Forelimb muscle (tissue), 1 donor: ENCODE measurements at regions not wholly inside any gene's neighbourhood (a gene's known extent, or its start where the extent isn't known, plus 50 kb on each side); places are given as distances from the start of the nearest gene placed in this dataset.
"Not testable (repeated sequence)": the region's sequence is repeated elsewhere in the genome, so short reads cannot be mapped to it uniquely, and the experiment has no call there.

Experiments used
- DNase-seq: peaks from one replicate; pipeline ENCODE4 v3.0.0-alpha.2; 2013; ENCODE audit warnings: low read depth

DNA sequence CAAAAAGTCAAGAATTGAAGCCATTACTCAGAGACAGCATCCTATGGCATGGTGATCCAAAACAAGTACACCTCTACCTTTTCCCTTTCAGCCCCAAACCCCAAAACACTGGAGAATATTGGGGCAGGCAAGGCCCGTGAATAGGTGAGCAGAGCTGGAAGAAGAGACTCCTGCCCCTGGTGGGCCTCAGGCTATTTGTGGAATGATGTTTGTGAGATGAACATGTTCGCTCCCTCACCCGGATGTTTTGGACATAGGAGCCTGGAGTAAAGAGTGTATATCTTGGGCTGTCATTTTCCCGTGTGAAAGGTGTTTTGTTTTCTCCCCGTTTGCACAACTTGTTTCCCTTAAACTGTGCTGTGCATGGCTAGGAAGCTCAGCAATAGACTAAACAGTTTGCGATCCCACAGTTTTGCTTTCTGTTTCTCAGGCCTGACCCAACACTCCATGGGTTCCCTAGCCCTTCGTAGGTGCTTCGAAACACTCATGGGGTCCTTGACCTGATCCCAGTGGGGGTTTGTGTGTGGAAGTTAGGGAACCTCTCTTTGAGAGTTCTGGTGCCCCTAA is 136.5 kb upstream of the TNP1 start:
- DNase-seq = no peak

DNA sequence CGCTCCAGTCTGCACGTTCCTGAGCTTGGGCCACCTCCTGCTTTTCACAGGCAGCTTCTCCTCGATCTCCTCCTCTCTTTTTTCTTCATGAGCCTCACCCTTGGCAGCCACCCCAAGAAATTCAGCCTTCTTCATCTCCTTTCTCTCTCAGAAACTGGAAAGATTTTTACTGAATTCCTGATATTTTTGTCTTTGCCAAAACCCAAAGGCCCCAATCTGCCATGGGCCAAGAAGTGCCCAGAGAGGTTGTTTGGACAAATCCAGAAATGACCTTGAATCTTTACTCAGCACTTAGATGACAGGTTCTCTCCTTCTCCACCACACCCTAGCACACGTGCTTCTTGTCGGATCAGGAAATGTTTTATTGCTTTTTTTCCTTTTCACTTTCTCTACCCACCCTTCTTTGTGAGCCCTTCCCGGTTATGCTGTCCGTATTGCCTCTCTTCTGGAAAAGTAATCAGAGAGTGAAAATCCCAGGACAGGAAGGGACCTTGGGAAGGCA is 134.5 kb upstream of the TNP1 start:
- DNase-seq = no peak

DNA sequence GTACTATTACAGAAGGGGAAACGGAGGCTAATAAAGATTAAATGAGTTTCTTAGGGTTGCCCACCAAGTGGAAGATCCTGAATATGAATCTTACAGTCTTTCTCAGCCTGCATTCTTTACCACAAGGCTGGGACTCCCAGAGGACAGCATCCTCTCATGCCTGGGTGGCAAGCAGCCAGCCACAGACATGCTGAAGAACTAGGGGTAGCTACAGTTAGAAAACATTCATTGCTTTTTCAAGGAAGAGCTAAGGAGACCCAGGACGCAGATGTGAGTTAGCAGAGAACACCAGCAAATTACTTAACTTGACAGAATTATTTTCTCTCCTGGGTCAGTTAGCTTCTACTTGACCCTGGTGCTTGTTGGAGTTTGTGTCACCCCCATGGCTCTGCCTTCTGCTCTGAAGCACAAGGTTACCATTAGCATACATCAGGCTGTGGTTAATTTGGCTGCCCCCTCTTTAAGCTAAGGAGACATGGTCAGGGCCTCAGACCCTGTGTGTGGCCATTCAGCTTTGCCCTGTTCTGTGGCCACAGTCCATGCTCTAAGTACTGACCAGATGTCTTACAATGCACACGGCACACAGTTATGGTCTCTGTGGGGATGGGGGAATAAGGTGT is 132.3 kb upstream of the TNP1 start:
- DNase-seq = no peak

DNA sequence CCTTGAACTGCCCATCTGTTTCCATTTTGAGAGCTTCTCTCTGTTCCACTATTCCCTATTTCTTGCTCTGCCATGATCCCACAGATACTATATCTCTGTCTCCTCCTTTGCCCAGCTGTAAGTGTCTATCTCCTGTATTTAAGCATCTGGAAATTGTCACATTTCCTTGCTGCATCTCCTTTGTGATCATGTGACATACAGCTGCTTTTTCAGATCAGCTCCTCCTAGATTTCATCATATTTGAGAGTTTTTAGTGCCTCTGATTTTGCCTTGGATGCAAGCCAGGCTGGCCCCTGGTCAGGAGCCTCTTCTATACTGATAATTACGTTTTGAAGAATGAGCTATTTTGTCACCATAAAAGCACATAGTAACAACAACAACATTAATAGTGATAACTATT is 131.7 kb upstream of the TNP1 start:
- peak; percentile 44 for DNase-seq

DNA sequence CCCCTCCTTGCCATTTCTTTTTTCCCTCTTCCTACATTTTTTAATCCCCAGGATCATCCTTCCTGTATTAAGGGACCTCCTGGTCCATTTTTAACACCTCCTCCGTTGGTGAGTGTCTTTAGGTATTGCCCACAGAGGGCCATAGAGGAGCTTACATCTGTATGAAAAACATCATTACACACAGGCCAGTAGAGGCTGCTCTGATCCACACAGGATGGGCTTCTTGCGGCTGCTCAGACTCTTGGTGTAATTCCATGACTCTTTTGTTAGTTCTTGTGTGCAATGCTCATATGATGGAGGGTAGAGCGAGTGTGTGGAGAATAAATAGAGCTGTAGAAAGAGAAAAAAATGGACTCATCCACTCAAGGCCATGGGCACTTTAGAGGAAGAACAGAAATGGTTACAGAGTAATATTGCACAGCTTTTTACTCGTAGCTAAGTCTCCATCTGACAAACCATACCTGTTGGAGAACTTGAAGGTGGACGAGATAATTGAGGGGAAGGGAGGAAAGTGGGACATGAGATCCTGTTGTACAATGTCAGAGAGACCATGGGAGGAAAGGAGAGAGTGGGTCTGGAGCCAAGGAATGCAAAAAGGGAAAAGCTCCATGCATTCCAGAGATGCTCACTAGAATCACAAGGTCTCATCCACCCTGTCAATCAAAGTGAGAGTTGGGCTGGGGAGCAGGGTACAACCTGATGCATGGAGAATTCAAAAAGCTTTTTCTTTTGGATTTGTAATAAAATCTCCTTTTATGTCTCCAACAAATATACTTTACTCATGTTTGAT is 129.7 kb upstream of the TNP1 start:
- no peak for DNase-seq

DNA sequence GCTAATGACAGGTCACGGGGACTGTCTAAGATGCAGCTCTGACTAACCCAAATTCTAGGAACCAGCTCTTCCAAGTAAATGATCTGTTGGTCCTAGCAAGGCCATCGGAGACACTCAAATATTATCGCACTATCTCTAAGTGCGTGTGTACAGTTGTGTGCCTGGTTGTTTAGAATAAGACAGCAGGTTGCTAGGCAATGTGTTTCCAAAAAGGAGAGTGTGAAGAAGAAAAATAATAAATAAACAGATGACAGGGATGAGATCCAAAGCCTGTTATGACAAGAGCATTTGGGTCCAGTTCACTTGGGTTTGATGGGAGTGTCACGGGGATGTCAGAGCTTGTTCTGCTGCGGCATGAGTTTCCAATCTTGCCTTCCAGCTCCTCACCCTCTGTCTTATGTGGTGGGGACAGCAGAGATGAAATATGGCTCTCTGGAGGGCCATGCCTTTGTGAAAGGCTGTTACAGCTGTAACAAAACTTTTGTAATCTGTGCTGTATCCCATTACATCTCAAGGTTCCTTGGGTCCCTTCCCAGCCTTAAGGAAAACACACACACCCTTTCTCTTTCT is 127.5 kb upstream of the TNP1 start:
- DNase-seq = peak; percentile 96

DNA sequence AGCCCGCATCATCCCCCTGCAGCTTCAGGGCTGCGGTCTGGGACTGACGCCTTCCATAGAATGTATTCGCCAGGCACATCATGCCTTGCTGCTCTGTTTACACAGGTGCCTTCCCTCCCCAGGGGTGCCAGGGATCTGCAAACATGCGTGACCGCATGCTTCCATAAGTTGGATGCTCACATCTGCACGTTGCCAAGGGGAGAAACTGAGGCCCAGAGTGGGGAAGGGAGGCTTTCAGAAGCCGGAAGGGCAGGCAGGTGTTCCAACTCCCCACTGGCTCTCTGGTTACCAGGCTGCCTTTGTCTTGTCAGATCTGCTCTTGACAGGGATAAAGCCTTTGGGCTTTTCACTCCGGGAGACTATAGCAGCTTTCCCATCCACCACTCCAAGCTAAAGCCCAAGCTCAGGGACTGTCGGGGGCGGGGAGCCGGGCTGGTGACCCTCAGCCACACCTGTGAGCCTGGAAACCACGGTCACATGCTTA is 125.8 kb upstream of the TNP1 start:
- DNase-seq = no peak

DNA sequence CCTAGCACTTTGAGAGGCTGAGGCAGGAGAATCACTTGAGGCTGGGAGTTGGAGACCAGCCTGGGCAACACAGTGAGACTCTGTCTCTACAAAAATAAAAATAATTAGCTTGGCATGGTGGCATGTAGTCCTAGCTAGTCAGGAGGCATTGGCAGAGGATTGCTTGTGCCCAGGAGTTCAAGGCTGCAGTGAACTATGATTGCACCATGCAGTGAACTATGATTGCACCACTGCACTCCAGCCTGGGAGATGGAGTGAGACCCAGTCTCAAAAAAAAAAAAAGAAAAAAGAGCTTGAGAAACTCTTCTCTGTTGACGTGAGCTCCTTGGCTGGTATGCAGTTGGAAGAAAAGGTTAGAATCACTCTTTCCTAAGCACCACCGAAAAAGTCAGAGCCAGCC is 125.1 kb upstream of the TNP1 start:
- DNase-seq = no peak

DNA sequence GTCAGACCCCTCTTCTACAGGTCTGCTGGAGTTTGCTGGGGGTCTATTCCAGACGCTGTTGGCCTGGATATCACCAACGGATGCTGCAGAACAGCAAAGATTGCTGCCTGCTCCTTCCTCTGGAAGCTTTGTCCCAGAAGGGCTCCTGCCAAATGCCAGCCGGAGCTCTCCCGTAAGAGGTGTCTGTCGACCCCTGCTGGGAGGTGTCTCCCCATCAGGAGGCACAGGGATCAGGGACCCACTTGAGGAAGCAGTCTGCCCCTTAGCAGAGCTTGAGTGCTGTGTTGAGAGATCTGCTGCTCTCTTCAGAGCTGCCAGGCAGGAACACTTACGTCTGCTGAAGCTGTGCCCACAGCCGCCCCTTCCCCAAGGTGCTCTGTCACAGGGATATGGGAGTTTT is 122.1 kb upstream of the TNP1 start:
- DNase-seq = not testable (repeated sequence)

DNA sequence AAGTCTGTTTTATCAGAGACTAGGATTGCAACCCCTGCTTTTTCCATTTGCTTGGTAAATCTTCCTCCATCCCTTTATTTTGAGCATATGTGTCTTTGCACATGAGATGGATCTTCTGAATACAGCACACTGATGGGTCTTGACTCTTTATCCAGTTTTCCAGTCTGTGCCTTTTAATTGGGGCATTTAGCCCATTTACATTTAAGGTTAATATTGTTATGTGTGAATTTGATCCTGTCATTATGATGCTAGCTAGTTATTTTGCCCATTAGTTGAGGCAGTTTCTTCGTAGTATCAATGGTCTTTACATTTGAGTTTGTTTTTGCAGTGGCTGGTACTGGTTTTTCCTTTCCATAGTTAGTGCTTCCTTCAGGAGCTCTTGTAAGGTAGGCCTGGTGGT is 120.6 kb upstream of the TNP1 start:
- not testable (repeated sequence) for DNase-seq

DNA sequence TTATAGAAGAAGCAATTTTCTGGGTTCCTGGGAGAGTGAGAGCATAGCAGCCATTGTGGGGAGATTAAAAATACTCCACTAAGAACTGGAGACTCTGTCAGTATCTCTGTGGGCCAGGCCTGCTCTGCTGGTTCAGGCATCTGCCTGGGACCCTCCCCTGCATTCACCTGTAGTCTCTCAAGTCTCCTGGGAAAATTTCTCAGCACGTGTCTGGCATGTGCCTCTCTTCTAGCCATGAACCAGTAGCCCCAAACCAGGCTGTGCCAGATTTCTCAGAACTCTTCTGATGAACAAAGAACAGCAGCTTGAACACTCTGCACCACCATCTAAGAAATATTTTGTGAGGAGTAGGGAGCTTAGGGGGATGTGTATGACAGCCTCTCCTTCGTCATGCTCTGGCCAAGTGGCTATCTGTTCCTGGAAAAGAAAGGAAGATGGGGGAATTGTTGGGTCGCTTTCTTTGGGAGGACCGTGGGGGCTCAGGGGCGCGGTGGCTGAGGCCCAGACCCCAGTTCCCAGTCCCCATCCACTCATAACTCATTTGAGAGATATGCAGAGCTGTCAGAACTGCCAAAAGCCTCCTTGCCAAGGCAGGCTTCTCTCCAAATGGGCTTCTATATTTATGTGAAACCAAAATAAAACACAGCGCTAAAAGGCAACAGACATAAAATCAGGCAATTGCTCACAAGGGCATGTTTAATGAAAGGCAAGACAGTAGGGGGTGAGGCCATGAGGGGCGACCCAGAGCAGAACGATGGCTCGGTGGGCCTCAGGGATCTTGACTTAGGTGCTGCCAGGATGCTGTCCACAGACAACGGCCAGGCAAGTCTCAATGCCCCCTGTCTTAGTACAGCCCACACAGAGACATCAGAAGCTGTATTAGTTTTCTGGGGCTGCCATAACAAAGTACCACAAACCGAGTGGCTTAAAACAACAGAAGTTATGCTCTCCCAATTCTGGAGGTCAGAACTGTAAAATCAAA is 114.7 kb upstream of the TNP1 start:
- no peak for DNase-seq

DNA sequence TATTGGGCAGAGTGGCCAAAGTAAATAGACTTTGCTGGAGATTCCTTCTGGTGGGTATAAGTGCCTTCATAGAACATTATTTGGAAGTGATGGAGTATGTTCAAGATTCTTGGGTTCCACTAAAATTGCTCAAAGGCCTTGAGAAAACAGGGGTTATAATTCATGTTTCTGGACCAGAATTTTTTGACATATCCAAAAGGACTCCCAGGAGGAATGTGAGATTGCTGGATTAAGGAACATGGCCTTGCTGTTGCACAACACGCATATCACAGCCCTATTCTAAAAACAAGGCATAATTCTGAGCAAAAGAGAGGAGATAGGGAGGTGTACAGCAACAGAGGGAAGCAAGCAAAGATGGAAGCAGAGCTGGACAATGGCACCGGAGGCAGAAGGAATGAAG is 111.7 kb upstream of the TNP1 start:
- no peak for DNase-seq

DNA sequence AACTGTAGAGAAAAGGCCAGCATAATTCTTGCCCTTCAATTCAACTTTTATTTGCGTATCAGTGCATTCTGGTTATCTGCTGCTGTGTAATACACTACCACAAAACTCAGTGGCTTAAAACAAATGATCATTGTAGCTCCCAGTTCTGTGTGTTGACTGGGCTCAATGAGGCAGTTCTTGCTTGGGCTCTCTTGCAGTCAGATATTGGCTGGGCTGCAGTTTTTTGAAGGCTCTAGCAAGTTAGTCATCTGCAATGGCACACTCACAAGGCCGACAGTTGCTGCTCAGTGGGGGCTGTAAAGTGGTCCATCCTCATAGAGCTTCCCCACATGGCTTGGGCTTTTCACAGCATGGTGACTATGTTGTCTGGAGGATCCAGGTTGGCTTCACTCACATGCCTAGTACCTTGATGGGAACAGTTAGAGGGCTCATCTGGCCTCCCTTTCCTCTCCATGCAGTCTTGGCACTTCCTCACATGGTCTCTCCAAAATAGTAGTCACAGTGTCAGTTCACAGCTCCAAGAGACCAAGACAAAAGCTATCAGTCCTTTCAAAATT is 110.6 kb upstream of the TNP1 start:
- no peak for DNase-seq

DNA sequence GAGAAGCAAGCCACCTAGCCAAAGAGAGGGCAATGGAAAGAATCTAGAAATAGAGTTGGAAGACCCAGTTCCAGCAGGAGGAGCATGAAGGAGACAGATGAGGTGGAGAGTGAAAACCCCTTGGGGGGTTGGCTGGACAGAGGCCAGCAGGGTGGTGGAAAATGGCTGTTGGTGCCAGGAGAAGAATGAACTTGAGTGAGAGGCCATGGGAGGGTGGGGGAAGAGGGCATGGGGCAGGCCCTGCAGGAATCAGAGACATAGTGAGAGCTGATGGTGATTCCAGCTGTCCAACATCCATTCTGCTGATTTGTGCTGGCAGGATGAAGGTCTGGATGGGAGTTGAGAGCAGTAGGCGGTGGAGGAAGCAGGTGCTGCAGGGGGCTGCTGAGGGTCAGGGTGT is 108.0 kb upstream of the TNP1 start:
- DNase-seq = no peak

DNA sequence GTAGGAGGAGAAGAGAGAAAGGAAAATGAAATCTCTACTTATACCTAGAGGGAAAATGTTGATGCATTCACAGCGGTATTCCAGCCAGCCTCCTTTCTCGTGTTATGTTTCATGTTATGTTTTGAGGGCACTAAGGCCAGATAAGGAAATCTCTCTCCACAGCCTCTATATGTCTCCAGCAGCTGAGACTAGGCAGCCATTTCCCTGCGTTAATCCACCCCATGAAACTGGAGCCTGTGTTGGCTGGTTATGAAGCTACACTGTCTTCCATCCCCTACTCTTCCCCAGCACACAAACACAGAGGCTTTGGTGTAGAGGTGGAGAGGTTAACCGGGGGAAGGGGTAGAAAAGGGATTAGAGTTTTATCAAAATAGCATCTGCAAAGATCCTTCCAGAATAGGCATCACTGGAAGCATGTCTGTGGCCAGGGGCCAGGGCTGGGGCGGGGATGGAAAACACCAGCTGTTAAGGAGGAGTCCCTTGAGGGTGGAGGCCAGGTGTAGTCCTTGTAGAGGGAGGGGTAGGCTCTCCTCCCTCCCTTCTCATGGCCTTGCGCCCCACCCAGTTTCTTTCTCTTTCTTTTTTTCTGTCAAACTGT is 100.9 kb upstream of the TNP1 start:
- no peak for DNase-seq

DNA sequence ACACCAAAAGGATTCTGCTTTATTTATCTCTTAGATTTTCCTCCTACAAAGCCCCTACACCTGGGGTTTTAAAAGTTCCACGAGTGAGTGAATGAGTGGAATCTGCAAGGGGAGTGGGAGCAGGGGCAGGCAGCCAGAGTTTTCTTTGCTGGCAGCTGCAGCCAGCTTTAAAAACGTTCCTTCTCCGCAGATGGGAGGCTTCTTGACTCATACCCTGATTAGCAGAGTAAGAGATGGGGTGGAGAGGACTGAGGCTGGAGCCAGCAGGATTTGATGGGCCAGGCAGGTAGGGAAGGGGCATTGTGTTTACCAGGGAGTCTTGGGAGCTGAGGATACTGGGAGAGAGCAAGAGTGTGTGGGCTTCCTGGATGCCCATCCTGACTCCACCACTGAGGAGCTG is 99.6 kb upstream of the TNP1 start:
- DNase-seq = no peak

DNA sequence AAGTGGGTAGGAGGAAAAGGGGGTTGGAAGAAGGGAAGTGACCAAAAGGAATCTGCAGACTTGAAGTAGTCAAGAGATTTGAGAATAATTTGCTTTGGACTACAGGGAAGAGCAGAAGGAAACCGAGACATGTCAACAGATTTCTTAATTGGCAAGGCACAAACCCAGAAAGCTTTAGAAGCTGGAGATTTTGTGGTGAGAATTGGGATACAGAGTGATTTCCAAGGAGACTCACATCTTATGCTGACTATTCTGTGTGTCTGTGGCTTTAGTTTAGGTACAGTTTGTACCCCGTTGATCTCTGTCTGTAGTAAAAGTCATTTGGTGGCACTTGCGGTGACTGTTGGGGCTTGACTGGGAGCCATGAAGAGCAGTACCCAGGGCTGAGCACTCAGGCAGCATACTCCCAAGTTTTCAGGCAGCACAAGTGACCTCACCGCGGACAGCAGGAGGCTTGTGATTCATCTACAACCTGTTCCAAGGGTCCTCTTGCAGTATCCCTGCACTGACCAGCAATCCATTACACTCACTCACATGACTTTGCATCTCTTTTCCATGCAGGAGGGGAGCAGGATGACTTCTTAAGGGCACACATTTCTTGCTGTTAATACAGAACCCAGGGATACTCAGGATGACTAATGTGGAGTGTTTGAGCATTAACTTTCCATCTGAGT is 97.1 kb upstream of the TNP1 start:
- DNase-seq = no peak

DNA sequence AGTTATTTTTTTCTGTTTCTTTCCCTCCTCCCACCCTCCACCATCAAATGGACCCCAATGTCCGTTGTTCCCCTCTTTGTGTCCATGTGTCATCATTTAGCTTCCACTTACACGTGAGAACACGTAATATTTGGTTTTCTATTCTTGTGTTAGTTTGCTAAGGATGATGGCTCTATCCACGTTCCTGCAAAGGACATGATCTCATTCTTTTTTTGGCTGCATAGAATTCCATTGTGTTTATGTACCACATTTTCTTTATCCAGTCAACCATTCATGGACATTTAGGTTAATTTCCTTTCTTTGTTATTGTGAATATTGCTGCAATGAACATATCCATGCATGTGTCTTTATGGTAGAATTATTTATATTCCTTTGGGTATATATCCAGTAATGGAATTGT is 91.3 kb upstream of the TNP1 start:
- no peak for DNase-seq

DNA sequence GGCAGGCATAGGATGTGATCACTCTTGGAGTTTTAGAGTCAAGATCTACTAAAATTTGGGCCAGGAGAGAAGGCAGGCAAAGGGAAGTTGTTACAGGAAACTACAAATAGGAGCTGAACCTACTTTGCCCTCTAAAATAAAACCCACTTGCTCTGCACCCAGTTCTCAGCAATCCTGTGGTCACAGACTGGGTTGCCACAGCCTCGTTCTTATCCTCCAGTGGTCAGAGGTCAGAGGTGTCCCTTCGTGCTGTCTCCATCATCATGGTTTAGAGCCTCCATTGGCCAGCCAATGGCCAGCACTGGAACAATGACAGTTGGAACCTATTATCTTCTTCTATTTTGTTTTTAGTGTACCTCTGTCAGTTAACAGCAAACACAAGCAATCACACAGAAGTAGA is 90.7 kb upstream of the TNP1 start:
- no peak for DNase-seq
